CMK (cell line): ENCODE measurements at regions not wholly inside any gene's neighbourhood (a gene's known extent, or its start where the extent isn't known, plus 50 kb on each side); places are given as distances from the start of the nearest gene placed in this dataset.
"Not testable (repeated sequence)": the region's sequence is repeated elsewhere in the genome, so short reads cannot be mapped to it uniquely, and the experiment has no call there.

ENCODE experiments used
- DNase-seq: peaks from one replicate; pipeline ENCODE4 v3.0.0-alpha.2; 2010; ENCODE audit warnings: low read depth

GRCh38 chr5:121319292-121319691 lies 532.4 kb upstream of the FTMT start:
- no peak for DNase-seq

GRCh38 chr5:121325930-121326329 lies 525.8 kb upstream of the FTMT start:
- no peak for DNase-seq

- no peak for DNase-seq
These were observed 501.3 kb upstream of the FTMT start for GRCh38 chr5:121350181-121350930.

GRCh38 chr5:121366515-121366914 lies 485.2 kb upstream of the FTMT start:
- DNase-seq, result no peak

DNA sequence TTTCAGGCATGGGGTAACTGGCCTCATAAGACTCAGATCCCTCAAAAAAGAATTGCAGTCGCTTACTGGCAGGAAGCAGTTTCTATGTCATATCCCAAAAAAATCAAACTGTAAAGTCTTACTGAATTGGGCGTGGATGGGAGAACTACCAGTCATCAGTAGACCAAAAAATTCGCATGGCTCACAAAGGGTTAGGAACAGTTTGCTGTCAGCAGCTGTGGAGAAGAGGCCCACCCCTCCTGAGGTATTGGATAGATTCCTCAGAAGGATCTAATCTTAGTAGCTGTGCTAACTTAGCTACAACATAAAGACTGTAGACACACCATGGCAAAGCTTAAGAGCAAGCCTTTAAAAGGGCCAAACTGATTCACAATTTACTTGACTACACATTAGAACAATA lies 478.3 kb upstream of the FTMT start:
- DNase-seq, result no peak

GRCh38 chr5:121377461-121377860 lies 474.2 kb upstream of the FTMT start:
- DNase-seq, result no peak

DNA sequence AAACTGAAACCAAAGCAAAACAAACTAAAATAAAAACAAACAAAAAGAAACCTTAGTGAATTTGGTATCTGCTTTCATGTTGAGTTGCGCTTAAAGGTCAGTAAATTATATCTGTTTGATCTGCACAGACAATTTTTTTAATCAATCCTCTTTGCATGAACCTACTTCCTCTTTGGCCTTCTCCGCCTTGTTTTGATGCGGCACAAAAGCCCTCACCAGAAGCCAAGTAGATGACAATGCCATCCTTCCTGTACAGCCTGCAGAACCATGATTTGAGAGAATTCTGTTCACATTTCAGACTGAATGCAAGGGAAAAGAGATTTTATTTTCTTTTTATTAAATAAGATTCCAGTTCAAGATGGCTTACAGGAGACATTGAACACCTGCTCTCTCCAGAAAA lies 473.6 kb upstream of the FTMT start:
- DNase-seq, result no peak

DNA sequence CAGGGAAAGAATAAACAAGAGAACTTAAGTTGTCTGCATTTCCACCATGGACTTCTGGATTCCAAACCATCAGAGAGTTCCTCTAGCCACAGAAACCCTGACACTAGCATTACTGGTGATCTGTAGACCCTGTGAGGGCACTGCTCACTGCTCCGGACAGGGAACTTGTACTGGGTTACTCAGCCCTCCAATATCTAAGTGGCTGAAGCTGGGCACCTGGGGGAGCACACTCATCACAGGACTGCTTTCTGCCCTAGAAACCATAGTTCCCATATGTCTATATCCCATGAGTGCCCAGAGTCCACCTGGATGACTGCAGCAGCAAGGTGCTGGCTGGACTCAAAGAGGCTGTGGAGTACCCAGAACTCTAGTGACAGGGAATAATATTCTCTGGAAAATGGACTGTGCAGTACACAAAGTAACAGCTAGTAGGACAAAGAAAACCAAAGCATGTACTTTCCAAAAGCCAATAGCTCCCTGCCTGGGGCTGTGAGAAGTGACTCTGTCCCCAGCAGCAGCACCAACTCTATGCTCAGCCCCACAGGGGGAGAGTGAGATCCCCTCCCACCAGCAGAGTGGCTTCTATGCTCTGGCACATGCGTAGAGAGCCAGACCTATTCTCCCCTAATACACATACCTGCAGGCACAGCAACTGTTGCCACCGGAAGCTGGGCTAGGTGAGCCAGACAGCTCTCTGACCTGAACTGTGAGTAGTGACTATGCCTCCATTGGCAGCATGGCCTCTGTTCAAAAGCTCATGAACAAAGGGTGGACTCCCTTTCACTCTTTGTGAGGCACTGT lies 472.9 kb upstream of the FTMT start:
- DNase-seq, result no peak

DNA sequence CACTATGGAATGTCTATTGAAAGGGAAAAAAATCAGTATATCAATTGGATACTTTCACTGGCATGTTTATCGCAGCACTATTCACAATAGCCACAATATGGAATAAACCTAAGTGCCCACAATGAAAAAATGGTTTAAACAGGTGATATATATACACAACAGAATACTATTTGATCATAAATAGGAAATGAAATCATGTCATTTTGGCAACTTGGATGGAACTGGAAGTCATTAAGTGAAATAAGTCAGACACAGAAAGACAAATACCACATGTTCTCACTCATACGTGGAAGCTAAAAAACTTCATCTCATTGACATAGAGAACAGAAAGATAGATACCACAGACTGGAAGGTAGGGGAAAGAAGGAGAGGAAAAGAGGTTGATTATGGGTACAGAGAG lies 471.6 kb upstream of the FTMT start:
- DNase-seq, result no peak

DNA sequence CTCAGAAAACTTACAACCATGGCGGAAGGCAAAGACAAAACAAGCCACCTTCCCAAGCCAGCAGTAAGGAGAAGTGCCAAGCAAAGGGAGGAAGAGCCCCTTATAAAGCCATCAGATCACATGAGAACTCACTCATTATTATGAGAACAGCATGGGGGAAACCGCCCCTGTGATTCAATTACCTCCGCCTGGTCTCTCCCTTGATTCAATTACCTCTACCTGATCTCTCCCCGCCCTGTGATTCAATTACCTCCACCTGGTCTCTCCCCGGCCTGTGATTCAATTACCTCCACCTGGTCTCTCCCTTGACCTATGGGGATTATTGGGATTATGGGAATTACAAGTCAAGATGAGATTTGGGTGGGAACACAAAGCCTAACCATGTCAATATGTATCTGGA lies 467.3 kb upstream of the FTMT start:
- DNase-seq, result no peak

- no peak for DNase-seq
These were observed 465.3 kb upstream of the FTMT start for GRCh38 chr5:121386334-121386733.

DNA sequence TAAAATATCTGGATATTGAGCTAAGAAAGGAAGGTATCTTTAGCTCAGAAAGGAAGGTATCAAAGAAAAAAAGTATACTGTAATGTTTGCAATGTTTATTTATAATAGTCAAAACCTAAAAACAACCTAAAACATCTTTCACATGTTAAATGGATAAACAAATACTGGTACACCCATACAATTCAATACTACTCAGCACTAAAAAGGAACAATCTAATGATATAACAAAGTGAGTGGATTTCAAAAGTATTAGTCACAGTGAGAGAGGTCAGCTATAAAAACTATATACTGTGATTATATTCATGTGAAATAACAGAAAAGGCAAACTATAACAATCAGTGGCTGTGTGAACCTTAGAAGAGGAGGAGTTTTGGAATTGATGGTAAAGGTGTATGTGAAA lies 455.0 kb upstream of the FTMT start:
- no peak for DNase-seq

DNA sequence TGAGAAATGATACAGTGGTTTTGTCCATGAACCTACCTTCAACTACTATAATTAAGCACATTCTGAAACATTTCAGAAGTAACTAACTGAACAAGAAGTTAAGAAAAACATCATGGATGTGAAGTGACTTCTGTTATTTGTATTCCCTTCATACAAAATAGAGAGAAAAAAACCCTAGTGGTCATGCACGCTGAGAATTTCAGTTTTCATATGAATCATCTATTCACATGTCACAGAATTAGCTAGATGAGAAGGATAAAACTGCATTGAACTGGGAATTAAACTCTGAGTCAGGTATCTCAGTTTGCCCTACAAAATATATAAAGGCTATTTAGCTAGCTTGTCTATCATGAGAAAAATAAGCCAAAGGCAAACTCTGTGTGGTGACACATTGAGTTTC lies 451.8 kb upstream of the FTMT start:
- DNase-seq, result no peak

DNA sequence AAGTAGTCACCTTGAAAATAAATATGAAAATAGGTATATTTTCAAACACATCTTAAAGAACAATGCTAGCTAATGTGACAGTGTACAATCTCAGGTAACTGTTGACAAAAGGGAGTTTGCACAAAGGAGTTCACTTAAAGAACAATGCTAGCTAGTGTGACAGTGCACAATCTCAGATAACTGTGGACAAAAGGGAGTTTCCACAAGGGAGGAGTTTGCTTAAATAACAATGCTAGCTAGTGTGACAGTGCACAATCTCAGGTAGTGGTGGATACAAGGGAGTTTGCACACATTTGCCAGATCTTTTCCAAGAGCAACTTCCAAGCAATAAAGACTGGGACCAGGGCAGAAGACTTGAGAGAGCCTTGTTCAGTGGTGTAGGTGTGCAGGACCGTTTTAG lies 442.9 kb upstream of the FTMT start:
- DNase-seq, result no peak

GRCh38 chr5:121415270-121415669 lies 436.4 kb upstream of the FTMT start:
- no peak for DNase-seq

DNA sequence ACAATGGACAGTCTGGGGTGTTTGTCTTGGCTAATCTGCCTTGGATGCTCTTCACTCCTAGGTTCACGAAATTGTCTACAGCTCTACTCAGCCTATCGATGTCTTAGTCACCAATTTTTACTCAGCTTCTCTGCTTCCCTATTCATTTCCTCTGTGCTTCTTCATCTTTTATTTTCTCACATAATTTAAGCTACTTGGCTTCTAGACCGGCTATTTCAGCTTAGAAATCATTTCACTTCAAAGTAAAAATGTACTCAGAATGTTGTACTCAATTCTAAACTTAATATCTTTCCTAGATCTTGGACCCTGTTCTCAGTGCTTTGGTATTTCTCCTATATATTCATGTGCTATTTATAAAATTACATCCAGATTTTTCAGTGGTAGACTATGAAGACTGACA lies 430.0 kb upstream of the FTMT start:
- no peak for DNase-seq

DNA sequence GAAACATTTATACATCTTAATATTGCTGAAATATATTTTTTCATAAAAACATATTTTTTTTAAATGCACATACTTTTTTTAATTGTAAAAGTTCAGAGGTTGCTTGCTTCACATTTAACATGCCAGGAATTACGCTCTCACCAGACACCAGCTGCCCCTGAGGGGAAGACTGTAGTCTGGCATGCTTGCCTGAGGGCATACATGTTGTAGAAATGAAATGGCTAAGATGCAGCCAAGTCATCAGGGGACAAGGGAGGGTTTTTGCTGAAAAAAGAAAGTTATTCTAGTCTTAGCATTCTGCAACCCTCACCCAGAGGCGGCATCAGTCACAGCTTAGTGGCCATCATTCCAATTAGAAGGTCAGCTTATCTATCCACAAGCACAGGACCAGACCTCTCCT lies 426.7 kb upstream of the FTMT start:
- no peak for DNase-seq

GRCh38 chr5:121426153-121426552 lies 425.5 kb upstream of the FTMT start:
- DNase-seq, result no peak

DNA sequence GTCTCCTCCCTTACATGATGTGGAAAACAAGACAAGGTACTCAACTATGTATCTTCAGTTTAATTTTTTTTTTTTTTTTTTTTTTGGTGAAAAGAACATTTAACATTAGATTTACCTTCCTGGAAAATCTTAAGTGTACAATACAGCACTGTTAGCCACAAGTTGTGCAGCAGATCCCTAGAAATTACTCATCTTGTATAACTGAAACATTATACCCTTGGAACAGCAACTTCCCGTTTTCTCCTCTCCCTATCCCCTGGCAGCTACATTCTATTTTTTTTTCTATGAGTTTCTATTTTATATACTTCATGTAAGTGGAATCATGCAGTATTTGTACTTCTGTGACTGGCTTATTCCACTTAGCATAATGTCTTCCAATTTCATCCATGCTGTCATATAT lies 421.9 kb upstream of the FTMT start:
- no peak for DNase-seq

DNA sequence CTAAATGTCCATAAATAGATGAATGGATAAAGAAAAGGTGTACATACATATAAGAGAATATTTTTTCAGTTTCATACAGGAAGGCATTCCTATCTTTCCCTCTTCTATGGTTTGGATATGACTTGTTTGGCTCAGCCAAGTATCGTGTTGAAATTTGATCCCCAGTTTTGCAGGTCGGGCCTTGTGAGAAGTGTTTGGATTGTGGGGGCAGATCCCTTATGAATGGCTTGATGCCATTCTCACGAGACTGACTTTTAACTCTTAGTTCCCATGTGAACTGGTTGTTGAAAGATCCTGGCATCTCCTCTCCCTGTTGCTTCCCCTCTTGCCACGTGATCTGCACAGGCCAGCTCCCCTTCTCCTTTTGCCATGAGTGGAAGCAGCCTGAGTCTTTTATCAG lies 421.1 kb upstream of the FTMT start:
- no peak for DNase-seq

GRCh38 chr5:121445511-121445910 lies 406.2 kb upstream of the FTMT start:
- no peak for DNase-seq

GRCh38 chr5:121462441-121462840 lies 389.2 kb upstream of the FTMT start:
- no peak for DNase-seq

- DNase-seq, result not testable (repeated sequence)
These were observed 380.5 kb upstream of the FTMT start for GRCh38 chr5:121471222-121471621.

DNA sequence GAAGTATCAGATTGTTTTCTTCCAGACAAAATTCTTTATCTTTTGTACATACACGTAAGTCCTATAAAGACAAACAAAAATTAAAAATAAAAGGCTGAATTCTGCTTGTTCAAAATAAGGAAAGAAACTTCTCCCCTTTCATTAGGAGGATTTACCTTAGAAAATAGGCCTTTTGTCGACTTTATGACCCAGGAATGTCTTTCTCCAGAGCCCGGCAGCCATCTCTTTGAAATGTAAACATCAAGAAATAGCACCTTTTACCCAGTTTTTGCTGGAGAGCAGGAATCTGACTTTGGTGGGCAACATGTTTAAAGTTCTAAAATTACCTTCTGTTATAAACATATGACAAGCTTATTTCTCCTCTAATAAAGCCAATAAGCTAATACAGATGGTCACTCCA lies 373.0 kb upstream of the FTMT start:
- no peak for DNase-seq
